ENCODE measurements at regions not wholly inside any gene's neighbourhood (a gene's known extent, or its start where the extent isn't known, plus 50 kb on each side); places are given as distances from the start of the nearest gene placed in this dataset.

DNA sequence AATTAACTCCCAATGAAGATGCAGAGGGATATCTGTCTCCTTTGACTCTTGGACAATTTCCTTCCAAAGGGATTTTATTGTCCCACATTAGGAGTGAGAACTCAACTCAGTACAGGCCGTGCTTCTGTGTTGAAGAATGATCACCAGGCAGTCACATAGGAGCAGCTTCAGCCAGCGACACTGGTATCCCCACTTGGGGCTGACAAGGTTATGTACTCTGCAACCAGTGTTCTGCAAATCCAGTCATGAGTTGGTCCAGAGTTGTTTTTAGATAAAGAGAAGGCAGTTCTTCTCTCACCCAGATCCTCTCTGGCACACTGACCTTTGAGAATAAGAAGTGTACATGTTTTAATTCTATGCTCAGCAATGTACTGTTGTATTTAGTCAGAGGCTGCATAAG is 415.8 kb downstream of the SETD4 start:
- no peak for DNase-seq (ENCODE audit: low spot score)

- DNase-seq (ENCODE audit: low spot score) = no peak
These were observed 417.1 kb downstream of the SETD4 start for GRCh38 chr21:35643176-35643575.

DNA sequence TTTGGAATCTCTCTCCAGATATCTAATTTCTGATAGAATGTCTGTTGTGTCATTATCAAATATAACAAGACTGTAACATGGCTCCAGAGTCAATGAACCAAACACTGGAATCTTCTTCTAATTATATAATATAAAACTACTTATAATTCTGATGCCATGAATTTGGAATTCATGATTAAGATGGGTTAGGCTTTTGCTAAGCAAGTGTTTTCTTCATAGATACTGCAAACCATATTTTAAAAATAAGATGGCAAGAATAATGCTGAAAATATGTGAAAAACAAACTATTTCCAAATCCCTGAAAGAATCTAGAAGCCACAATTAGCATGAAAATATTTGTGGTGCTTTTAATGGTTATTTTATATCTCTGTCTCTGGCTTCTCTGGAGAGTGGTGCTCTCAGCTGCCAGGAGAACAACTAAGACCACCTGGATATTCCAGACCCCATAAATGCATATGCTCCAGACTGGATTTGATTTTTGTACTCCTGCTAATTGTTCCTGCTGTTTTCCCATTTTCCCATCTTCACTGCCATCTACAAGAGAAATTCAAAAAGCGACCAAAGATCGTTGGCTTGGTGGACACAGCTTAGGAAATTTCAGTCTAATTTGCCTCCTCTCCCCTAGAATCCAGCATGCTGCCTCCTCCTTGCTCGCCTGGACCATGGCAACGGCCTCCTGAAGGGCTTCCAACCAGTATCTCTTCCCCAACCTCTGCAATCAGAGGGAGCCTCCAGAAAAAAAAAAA is 418.9 kb downstream of the SETD4 start:
- no peak for DNase-seq (ENCODE audit: low spot score)

DNA sequence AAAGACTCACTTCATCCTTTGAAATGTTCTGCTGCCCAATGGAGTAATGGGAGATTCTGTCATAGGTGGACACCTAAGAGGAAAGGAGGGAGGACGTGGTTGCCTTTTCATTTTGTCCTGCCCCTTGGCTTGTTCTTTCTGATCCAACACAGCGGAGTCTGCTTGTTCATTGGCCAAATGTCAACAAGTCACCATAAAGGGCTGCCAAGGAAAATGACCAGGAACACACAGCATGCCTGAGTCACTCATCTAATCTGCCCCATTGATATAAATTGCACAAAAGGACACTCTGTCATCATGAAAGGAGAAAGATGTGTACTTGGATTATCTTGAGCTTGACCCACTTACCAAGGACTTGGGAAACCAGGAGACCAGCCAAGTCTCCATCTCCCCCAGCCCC is 422.9 kb downstream of the SETD4 start:
- no peak for DNase-seq (ENCODE audit: low spot score)

GRCh38 chr21:35635994-35636393 is 424.3 kb downstream of the SETD4 start:
- no peak for DNase-seq (ENCODE audit: low spot score)

- no peak for DNase-seq (ENCODE audit: low spot score)
These were observed 425.1 kb downstream of the SETD4 start for GRCh38 chr21:35635261-35635660.

DNA sequence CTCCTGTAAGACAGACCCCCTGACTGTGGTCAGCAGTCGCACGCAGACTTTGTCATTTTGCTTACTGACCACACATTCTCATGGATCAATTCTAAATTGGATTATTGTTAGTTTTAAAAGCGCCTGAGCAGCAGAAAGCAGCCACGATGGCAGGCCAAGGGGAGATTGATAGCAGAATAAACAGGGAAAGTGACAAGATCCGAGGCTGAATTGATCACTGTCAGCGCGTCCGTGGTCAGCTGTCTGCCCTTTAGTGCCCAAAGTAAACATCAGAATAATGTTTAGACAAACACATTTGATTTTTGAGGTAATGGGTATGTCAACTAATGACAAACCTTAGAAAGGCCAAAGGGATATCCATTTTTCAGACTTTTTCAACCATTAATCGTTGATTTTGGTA is 426.8 kb downstream of the SETD4 start:
- no peak for DNase-seq (ENCODE audit: low spot score)

DNA sequence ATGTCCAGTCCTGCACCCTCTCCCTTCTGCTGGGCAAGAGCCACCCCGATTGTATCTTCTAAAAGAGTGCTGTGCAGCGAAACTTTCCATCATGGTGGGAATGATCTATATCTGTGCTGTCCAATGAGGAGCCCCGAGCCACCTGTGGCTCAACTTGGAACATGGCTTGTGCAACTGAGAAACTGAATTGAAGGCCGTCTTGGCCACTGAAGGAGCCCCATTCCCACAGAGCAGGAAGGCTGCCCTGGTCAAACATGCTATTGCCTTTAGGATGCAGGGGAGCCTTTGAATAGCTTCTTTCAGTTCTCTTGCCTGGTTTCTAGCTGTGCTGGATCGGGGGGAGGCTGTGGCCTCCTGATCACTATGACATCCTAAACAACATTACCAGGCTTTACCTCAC is 427.6 kb downstream of the SETD4 start:
- DNase-seq (ENCODE audit: low spot score) = no peak

- DNase-seq (ENCODE audit: low spot score) = no peak
These were observed 432.0 kb downstream of the SETD4 start for GRCh38 chr21:35628316-35628715.

DNA sequence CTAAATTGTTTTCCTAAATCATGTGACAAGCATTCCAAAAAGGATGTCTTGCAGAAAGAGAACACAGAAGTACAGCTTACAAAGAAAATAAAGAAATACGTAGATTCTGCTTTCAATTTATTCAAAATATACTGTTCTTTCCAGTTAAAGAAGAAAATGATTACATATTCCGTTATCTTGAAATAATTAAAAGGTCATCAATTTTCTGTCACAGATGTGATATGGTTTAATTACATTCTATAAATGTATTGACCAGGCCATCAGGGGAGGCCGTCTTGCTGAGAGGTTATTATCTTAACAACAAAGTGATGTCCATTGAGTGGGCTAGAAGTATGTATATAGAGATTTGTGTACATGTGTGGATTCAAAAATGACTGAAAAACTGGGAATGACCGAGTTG is 432.9 kb downstream of the SETD4 start:
- DNase-seq (ENCODE audit: low spot score) = no peak

GRCh38 chr21:35625576-35625975 is 434.8 kb downstream of the SETD4 start:
- no peak for DNase-seq (ENCODE audit: low spot score)

DNA sequence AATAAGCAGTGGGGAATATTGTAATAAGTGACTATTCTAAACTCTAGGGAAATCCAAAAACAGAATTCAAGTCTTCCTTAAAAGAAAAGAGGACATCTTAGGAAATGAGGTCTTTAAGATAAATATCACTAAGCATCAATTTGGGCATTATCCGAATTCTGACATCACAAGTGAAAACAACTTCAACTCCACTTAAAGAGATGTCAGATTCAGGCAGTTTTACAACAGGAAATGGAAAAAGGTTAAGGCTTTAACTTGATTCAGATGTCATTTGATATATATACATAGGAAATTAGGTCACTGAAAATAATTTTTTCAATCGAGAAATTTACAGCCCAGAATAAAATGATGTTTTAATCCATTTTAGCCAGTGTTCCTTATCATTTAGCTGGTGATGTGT is 435.4 kb downstream of the SETD4 start:
- no peak for DNase-seq (ENCODE audit: low spot score)

DNA sequence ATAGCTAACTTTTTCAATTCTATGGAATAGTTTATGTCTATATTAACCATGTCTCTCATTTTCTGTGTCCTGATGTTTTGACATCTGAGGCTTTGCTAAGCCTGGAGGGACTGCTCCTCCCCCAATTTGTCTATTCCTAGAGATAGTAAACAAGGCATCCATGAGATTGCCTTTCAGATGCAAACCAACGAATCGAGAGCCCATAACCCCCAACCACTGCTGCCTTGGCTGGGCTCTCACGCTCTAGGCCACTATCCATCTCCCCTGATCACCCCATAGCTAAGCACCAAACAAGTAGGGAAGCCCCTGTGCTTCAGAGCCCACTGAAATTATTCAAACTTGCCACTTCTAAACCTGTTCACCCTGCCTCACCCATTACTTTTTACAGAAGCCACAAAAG is 437.7 kb downstream of the SETD4 start:
- DNase-seq (ENCODE audit: low spot score) = no peak

DNA sequence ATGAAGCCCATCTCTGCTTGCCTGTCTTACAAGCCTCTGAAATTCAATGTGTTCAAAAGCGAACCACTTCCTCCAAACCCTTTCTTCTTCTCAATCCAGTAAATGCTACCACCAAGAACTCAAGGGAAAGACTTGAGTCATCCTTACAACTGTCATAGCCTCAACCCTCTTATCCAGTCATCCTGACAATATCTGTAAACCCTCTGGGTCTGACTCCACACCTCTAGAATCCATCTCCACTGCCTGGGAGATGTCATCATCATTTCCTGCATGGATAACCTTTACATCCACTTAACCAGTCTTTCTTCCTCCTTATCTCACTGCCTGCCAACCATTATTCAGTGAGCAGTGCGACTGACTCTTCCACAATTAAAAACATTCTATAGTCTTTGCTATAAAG is 441.1 kb downstream of the SETD4 start:
- DNase-seq (ENCODE audit: low spot score) = no peak

- DNase-seq (ENCODE audit: low spot score) = no peak
These were observed 442.8 kb downstream of the SETD4 start for GRCh38 chr21:35617491-35617890.

- no peak for DNase-seq (ENCODE audit: low spot score)
These were observed 444.2 kb downstream of the SETD4 start for GRCh38 chr21:35616090-35616489.

DNA sequence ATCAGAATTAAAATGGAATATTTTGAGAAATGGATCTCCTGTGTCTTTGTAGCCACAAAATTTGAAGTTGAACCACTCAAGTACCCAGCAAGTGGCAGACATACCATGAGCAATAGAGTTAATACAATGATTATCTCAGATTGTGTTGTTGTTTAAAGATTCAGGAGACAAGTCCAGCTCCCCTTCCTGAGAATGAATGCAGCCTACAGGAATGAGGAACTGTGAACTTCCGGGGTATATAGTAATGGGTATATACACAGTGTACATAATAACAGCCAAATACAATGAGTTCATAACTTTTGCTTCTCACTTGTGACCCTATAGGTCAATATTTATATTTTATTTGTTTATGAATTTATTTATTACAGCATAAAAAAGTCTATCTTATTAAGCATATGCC is 445.0 kb downstream of the SETD4 start:
- no peak for DNase-seq (ENCODE audit: low spot score)

GRCh38 chr21:35614396-35614921 is 445.9 kb downstream of the SETD4 start:
- no peak for DNase-seq (ENCODE audit: low spot score)

GRCh38 chr21:35611708-35612132 is 448.6 kb downstream of the SETD4 start:
- no peak for DNase-seq (ENCODE audit: low spot score)

DNA sequence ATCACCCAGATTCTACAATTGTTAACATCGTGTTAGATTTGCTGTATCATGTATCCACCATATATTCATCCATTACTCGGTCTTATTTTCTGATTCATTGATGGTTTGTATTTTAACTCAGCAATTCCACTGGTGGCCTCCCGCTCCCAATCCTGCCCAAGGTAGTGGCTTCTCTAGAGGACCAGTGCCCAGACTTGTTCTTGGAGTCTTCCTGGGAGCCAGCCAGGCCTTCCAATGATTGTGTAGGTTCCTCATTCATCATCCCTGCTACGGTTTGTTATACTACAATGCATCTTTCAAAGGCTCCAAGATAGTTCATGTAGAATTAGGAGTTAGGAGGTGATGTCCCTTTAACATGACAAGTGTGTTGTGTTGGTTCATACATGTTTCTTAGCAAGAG is 451.1 kb downstream of the SETD4 start:
- no peak for DNase-seq (ENCODE audit: low spot score)

- no peak for DNase-seq (ENCODE audit: low spot score)
These were observed 452.9 kb downstream of the SETD4 start for GRCh38 chr21:35607406-35607805.

DNA sequence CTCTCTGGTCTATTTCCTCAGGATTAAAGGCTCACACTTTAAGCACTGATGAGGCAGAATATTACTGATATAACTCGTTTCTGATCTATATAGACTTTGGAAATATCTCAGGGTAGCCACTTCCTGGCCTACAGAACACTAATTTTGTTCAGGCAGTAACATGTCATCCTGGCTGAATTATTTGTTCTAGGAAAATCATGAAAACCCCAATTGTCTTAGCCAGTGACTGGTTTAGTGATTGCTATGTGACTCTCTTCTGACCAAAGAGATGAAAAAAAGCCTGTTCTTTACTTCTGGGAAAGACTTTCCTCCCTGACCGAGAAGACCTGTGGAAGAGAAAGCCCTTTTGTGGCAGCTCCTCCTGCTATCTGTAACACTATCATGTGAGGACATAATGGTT is 453.7 kb downstream of the SETD4 start:
- no peak for DNase-seq (ENCODE audit: low spot score)

DNA sequence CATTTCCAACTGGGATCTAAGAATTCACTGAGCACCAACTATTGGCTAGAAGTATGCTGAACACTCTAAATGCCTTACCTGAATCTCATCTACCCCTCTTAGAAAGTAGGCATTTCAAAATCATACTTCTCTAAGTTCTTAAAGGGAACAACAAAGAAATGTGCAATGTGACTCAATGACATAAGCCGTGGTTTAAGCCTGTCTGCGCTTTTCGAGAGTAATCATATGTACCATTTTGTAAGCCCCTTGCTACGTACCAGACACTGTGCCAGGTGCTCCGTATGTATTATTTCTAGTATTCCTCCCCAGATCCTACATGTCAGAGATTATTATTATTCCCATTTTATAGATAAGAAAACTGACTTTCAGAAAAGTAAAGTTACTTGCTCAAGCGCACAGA is 454.2 kb downstream of the SETD4 start:
- no peak for DNase-seq (ENCODE audit: low spot score)

DNA sequence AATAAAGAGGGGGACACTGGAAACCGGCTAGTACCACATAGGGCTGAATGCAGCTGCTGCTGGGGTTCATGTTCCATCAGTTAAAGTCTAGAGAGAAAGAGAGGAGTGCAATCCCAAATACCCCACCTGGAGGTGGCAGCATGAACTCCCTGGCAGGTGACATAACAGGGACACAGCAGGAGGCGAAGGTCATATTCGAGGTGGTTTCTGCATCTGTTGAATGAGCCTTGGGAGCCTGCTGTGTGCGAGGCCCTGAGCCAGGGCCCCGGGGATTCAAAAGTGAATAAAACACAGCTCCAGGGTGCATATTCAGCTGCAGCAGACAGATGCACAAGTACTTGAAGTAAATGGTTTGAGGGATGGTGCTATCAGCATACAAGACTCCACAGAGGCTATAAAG is 456.8 kb downstream of the SETD4 start:
- DNase-seq (ENCODE audit: low spot score) = no peak

All from activated CD4-positive, alpha-beta T cell treated with anti-CD3 and anti-CD28 coated beads, Interleukin-2, Interleukin-4, amounts not matched to agents 100 ng/mL and 50 ng/mL, durations not matched to agents 16 hours and 8 hours (primary cell).